CD14-positive monocyte (primary cell): ENCODE measurements at regions not wholly inside any gene's neighbourhood (a gene's known extent, or its start where the extent isn't known, plus 50 kb on each side); places are given as distances from the start of the nearest gene placed in this dataset.

Source experiments
- DNase-seq, 3 donors: peaks; one replicate each; pipeline ENCODE4 v3.0.0-alpha.2; 2011 to 2022
- H2AFZ ChIP-seq: 2 replicates; pipeline ENCODE4 v1.6.0; 2012; ENCODE audit warnings: mild to moderate bottlenecking, low read depth, low read length, inconsistent platforms; ENCODE audit not compliant: insufficient read depth, poor library complexity, severe bottlenecking
- H3K27ac ChIP-seq, 2 donors: 1 replicate in 1 of 2; 2 replicates in 1 of 2; pipeline ENCODE4 v1.5.1; 2012 to 2013; ENCODE audit warnings: low read length in 2 of 2, control low read depth in 1 of 2, inconsistent platforms in 1 of 2, low read depth in 1 of 2, mild to moderate bottlenecking in 1 of 2
- H3K27me3 ChIP-seq, 2 donors: one replicate each; pipeline versions ENCODE4 v1.6.0 to v1.6.1; 2011 to 2013; ENCODE audit warnings: low read length in 2 of 2; ENCODE audit not compliant: control insufficient read depth in 2 of 2, insufficient read depth in 2 of 2
- H3K36me3 ChIP-seq, 2 donors: replicated peaks in 1 of 2; 1 replicate in 1 of 2; 2 replicates in 1 of 2; pipeline versions ENCODE4 v1.5.1 to v1.6.1; 2012 to 2013; ENCODE audit warnings: low read length in 2 of 2, control low read depth in 1 of 2, inconsistent platforms in 1 of 2, mild to moderate bottlenecking in 1 of 2; ENCODE audit not compliant: insufficient read depth in 2 of 2, control insufficient read depth in 1 of 2
- H3K4me1 ChIP-seq, 2 donors: 1 replicate in 1 of 2; 2 replicates in 1 of 2; pipeline versions ENCODE4 v1.5.1 to v1.6.1; 2012 to 2013; ENCODE audit warnings: low read length in 2 of 2, control low read depth in 1 of 2, inconsistent platforms in 1 of 2, mild to moderate bottlenecking in 1 of 2, moderate library complexity in 1 of 2; ENCODE audit not compliant: insufficient read depth in 2 of 2, control insufficient read depth in 1 of 2
- H3K4me2 ChIP-seq: replicated peaks from 2 replicates; pipeline ENCODE3; 2012; ENCODE audit warnings: low read length, moderate library complexity, mild to moderate bottlenecking; ENCODE audit not compliant: poor library complexity, severe bottlenecking; ENCODE audit errors: extremely low read depth
- H3K4me3 ChIP-seq, 3 experiments: fragments of 200-600 bp in 1 of 3; sonication (generic) in 1 of 3; replicated peaks in 1 of 3; 1 replicate in 2 of 3; 2 replicates in 1 of 3; pipeline ENCODE4 v1.5.1; 2011 to 2013; ENCODE audit warnings: low read length in 3 of 3, mild to moderate bottlenecking in 3 of 3, control low read depth in 2 of 3, low read depth in 2 of 3, inconsistent platforms in 1 of 3, moderate library complexity in 1 of 3
- H3K79me2 ChIP-seq: 2 replicates; pipeline ENCODE4 v1.6.0; 2012; ENCODE audit warnings: mild to moderate bottlenecking, control low read depth, inconsistent platforms, low read length, moderate library complexity; ENCODE audit not compliant: insufficient read depth
- H3K9ac ChIP-seq: 2 replicates; pipeline ENCODE4 v1.6.0; 2017; ENCODE audit warnings: low read length, mild to moderate bottlenecking; ENCODE audit not compliant: insufficient read depth, poor library complexity, severe bottlenecking
- H3K9me3 ChIP-seq, 2 donors: replicated peaks in 1 of 2; 1 replicate in 1 of 2; 2 replicates in 1 of 2; pipeline versions ENCODE4 v1.5.1 to v1.6.1; 2012 to 2013; ENCODE audit warnings: low read length in 2 of 2, control low read depth in 1 of 2; ENCODE audit not compliant: control insufficient read depth in 1 of 2, insufficient read depth in 1 of 2
- H4K20me1 ChIP-seq: 2 replicates; pipeline ENCODE4 v1.6.0; 2012; ENCODE audit warnings: mild to moderate bottlenecking, low read length, control low read depth, moderate library complexity; ENCODE audit not compliant: insufficient read depth
- H3K27ac Mint-ChIP-seq, 7 donors: one replicate each; pipeline ENCODE4 v1.8.0; 2020; ENCODE audit warnings: mild to moderate bottlenecking in 7 of 7, mixed read lengths in 7 of 7, moderate library complexity in 6 of 7, inconsistent platforms in 2 of 7
- H3K27me3 Mint-ChIP-seq, 3 donors: one replicate each; pipeline ENCODE4 v1.8.0; 2021 to 2022; ENCODE audit warnings: low read depth in 3 of 3, mild to moderate bottlenecking in 3 of 3, mixed read lengths in 3 of 3, moderate library complexity in 3 of 3, inconsistent platforms in 1 of 3
- H3K36me3 Mint-ChIP-seq, 2 donors: one replicate each; pipeline ENCODE4 v1.8.0; 2020; ENCODE audit warnings: mixed read lengths in 2 of 2, inconsistent platforms in 1 of 2, mild to moderate bottlenecking in 1 of 2
- H3K4me1 Mint-ChIP-seq: one replicate; pipeline ENCODE4 v1.8.0; 2020; ENCODE audit warnings: mild to moderate bottlenecking, mixed read lengths
- H3K4me3 Mint-ChIP-seq, 2 donors: one replicate each; pipeline ENCODE4 v1.8.0; 2020; ENCODE audit warnings: mild to moderate bottlenecking in 2 of 2, mixed read lengths in 2 of 2, moderate library complexity in 1 of 2
- H3K9me3 Mint-ChIP-seq, 7 donors: one replicate each; pipeline ENCODE4 v1.8.0; 2020 to 2022; ENCODE audit warnings: mixed read lengths in 7 of 7, mild to moderate bottlenecking in 6 of 7, moderate library complexity in 6 of 7, inconsistent platforms in 2 of 7
- WGBS: methylation state at CpG from one replicate; pipeline ENCODE4 v1.1.5; 2013; ENCODE audit warnings: missing lambda C conversion rate; ENCODE audit not compliant: insufficient coverage; 5-methylcytosine and 5-hydroxymethylcytosine counted together
- intact Hi-C, 2 donors: fragments of 100-400 bp; cut with micrococcal nuclease; formaldehyde crosslinking; loops; one replicate each; pipeline versions ENCODE4 v1.15.0 to v1.15.1; 2023
- TF ChIP-seq, protein P1 (sequence below): fragments of 200-600 bp; IDR thresholded peaks from one replicate; pipeline ENCODE4 v1.8.0; 2022; ENCODE audit warnings: antibody characterized with exemption, mild to moderate bottlenecking

DNA sequence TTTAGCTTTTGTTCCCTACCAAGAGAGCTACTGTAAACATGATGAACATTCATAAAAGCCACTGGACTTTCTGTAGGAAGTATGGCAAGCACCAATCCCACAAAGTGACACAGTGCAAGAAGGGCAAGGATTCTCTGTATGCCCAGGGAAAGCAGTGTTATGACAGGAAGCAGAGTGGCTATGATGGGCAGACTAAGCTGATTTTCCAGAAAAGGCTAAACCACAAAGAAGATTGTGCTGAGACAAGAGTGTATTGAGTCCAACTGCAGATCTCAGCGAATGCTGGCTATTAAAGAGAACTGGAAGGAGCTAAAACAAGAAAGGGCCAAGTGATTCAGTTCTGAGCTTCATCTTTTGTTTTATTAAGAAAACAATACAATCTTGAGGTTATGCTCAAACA, 60.5 kb upstream of the EFCAB3 start:
- H3K4me2 ChIP-seq, result no peak overlapping the region
- no peak overlapping the region for H3K27ac Mint-ChIP-seq
- H2AFZ ChIP-seq, result no peak overlapping the region
- no peak for DNase-seq
- no peaks in the 10 kb centered on the region for H4K20me1 ChIP-seq
- no peak overlapping the region for H3K9ac ChIP-seq
- intact Hi-C loops, result no loop called here
- no peaks in the 10 kb centered on the region for H3K9me3 ChIP-seq
- H3K4me1 ChIP-seq, result no peaks in the 10 kb centered on the region
- H3K27ac ChIP-seq, result no peak overlapping the region
- no CpG with 5 or more reads among the region's 1 CpG for WGBS
- no peaks in the 10 kb centered on the region for H3K4me1 Mint-ChIP-seq
- no peak overlapping the region for H3K4me3 ChIP-seq
- H3K79me2 ChIP-seq, result no peaks in the 10 kb centered on the region
- H3K36me3 ChIP-seq, result no peaks in the 10 kb centered on the region
- no peaks in the 10 kb centered on the region for H3K36me3 Mint-ChIP-seq
- TF ChIP-seq, protein P1, sequence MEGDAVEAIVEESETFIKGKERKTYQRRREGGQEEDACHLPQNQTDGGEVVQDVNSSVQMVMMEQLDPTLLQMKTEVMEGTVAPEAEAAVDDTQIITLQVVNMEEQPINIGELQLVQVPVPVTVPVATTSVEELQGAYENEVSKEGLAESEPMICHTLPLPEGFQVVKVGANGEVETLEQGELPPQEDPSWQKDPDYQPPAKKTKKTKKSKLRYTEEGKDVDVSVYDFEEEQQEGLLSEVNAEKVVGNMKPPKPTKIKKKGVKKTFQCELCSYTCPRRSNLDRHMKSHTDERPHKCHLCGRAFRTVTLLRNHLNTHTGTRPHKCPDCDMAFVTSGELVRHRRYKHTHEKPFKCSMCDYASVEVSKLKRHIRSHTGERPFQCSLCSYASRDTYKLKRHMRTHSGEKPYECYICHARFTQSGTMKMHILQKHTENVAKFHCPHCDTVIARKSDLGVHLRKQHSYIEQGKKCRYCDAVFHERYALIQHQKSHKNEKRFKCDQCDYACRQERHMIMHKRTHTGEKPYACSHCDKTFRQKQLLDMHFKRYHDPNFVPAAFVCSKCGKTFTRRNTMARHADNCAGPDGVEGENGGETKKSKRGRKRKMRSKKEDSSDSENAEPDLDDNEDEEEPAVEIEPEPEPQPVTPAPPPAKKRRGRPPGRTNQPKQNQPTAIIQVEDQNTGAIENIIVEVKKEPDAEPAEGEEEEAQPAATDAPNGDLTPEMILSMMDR, result no peak
- H3K4me3 Mint-ChIP-seq, result no peak overlapping the region
- H3K27me3 ChIP-seq, result peaks cover 3 to 6% of the 10 kb centered on the region in 2 donors
- H3K9me3 Mint-ChIP-seq, result peaks cover 0 to 3% (median 2%) of the 10 kb centered on the region in 7 donors
- H3K27me3 Mint-ChIP-seq, result peaks cover 2 to 13% (median 10%) of the 10 kb centered on the region in 3 donors

DNA sequence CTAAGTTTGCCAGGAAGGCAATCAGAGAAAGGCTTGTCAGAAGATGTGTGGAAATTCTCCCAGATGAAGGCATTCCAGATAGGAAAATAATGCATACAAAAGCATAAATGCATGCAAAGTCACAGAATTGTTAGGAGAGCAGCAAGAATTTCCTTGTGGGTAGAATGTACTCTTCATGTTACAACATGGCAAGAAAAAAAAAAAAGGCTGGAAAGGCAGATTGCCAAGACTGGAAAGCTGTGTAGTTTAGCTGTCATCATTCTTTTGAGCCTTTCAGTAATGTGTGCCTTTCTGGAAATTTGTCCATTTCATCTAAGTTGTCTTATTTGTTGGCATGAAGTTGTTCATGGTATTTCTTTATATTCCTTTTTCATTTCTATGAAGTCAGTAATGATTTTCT, 71.0 kb upstream of the EFCAB3 start:
- no peak for DNase-seq
- Mint-ChIP-seq H3K9me3 (peaks cover 0 to 13% (median 0%) of the 10 kb centered on the region in 7 donors), H3K4me3 (no peak overlapping the region), H3K36me3 (no peaks in the 10 kb centered on the region), H3K27ac (no peak overlapping the region), H3K27me3 (peaks cover 0 to 12% (median 4%) of the 10 kb centered on the region in 3 donors), H3K4me1 (no peaks in the 10 kb centered on the region)
- Histone ChIP-seq H3K9me3 (no peaks in the 10 kb centered on the region), H3K9ac (no peak overlapping the region), H2AFZ (no peak overlapping the region), H3K4me3 (no peak overlapping the region), H3K27ac (no peak overlapping the region), H4K20me1 (no peaks in the 10 kb centered on the region), H3K79me2 (no peaks in the 10 kb centered on the region), H3K27me3 (peaks cover 0 to 2% of the 10 kb centered on the region in 2 donors), H3K36me3 (no peaks in the 10 kb centered on the region), H3K4me2 (no peak overlapping the region), H3K4me1 (no peaks in the 10 kb centered on the region)
- intact Hi-C loops, result no loop called here
- TF ChIP-seq, protein P1, result no peak
